GM18502 (cell line): ENCODE measurements at regions not wholly inside any gene's neighbourhood (a gene's known extent, or its start where the extent isn't known, plus 50 kb on each side); places are given as distances from the start of the nearest gene placed in this dataset.

ENCODE experiments used
- ATAC-seq: cut with Tn5 transposase; IDR thresholded peaks from one replicate; pipeline ENCODE4 v1.9.1; 2021; ENCODE audit warnings: mild to moderate bottlenecking; ENCODE audit not compliant: unreplicated experiment, poor library complexity

- ATAC-seq: no peak
Observed at GRCh38 chr2:195606179-195606578, 50.8 kb upstream of the SLC39A10 start.

DNA sequence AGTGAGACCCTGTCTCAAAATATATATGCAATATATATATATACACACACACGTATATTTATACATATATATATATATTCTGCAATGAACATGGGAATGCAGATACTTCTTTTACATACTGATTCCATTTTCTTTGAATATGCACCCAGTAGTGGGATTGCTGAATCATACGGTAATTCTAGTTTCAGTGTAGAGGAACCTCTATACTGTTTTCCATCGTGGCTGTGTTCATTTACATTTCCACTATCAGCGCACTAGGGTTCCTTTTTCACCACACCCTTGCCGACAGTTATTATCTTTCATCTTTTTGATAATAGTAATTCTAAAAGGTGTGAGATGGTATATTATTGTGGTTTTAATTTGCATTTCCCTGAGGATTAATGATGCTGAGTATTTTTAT lies 52.3 kb upstream of the SLC39A10 start:
- ATAC-seq: no peak

DNA sequence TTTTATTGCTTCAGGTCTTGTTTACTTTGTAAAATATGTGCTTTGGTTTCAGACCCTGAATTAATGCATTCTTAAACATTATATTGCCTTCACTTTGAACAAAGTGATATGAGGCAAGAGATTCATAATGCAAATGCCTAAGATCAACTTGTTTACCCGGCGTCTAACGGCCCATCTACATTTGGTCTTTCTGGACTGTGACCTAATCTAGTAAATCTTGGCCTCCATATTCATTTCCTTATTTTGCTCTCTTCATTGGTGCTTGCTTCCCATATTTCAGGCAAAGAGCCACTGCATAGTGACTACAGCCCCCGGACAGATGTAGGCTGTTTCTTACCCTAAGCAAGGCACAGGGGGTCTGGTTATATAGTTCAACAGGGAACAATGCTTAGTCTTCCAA lies 53.0 kb upstream of the SLC39A10 start:
- no peak for ATAC-seq

DNA sequence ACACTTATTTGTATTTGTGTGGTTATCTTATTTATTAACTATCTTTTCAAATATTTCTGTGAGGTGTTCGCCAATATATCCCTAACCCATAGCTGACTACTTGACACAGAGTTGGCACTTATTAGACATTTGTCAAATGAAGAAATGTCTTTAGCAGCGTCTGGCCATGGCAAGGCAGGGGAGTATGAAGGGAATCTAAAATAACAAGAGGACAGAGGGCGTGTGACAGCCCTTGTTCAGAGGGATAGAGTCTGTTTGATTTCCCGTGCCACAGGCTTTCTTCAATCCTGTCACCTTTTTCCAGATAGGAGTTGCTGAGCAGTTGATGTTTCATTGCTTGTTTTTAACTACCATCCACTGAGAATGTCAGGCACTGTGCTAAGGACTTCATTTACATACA lies 53.6 kb upstream of the SLC39A10 start:
- no peak for ATAC-seq

DNA sequence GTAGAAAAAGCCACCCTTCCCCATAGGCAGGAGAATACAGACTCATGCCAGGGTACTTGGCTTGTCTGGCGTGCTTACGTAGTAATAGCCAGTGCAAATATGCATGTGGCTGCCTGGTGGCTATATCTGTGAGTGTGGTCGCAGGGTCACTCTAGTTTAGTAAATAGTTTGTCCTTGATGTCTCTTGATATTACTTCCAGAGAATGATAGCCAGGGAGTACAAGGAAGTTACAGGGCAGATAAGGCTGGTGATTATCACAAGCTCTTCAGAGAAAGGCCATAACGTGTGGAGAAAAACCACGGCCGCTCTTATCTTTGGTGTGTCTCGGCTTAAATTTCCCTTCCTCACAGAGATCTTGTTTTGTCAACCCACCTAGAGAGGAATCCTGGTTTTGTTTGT lies 54.3 kb upstream of the SLC39A10 start:
- ATAC-seq: no peak

- no peak for ATAC-seq
Observed at GRCh38 chr2:195601361-195601760, 55.7 kb upstream of the SLC39A10 start.

GRCh38 chr2:195600778-195601177 lies 56.2 kb upstream of the SLC39A10 start:
- ATAC-seq: no peak

DNA sequence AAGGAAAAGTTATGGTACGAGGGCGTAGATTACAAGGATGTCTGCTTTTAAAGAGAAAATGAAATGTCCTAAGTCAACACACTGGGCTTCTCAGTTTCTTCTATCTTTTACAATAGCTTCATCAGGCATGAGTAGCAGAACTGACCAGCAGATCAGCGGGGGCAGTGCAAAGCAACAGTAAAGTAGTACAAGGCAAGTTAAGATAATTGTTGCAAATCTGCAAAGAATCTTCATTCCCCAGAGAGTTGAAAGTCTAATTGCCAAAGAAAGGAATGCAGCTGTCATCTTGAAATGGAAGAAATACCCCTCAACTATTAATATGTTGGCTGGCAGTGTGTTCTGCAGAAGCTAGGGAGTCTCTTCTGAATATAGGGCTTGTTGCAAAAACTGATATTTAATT lies 60.2 kb upstream of the SLC39A10 start:
- ATAC-seq: no peak

GRCh38 chr2:195595825-195596224 lies 61.2 kb upstream of the SLC39A10 start:
- ATAC-seq: no peak

GRCh38 chr2:195594919-195595694 lies 61.9 kb upstream of the SLC39A10 start:
- ATAC-seq: no peak

DNA sequence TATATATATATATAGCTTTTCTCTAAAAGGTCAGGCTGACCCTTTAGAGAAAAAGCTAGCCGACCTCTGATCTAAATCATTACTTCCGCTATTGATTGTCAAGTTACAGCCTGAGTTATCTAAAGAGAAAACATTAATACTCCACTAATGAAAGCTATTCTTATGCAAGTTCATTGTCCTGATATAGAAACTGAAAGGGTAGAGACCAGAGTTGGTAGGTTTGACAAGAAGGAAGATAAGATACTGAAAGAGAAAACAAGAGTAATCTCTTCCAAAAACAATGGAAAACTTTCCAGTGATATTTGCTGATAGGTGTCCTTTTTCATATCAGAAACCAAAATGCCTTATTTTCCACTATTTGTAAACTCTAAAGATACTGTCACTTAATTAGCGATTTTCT lies 62.8 kb upstream of the SLC39A10 start:
- peak; percentile 53 for ATAC-seq

- ATAC-seq: no peak
Observed at GRCh38 chr2:195592105-195592504, 64.9 kb upstream of the SLC39A10 start.

DNA sequence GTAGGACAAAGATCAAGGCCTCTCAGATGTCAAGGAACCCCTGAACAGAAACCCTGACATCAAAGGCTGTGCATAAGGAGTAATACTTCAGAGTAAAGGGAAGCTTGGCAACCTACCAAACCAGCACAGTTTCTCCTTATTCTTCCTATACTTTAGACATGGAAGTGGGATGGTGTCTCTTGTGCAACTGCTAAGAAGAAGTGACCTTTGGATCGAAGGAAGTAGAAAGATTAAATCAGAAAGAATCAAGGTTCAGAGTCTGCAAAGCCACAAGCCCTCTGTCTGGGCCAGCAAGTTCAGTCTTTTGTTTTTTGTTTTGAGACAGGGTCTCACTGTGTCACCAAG lies 66.2 kb upstream of the SLC39A10 start:
- no peak for ATAC-seq

GRCh38 chr2:195590199-195590860 lies 66.7 kb upstream of the SLC39A10 start:
- no peak for ATAC-seq

- no peak for ATAC-seq
Observed at GRCh38 chr2:195587966-195588365, 69.1 kb upstream of the SLC39A10 start.

DNA sequence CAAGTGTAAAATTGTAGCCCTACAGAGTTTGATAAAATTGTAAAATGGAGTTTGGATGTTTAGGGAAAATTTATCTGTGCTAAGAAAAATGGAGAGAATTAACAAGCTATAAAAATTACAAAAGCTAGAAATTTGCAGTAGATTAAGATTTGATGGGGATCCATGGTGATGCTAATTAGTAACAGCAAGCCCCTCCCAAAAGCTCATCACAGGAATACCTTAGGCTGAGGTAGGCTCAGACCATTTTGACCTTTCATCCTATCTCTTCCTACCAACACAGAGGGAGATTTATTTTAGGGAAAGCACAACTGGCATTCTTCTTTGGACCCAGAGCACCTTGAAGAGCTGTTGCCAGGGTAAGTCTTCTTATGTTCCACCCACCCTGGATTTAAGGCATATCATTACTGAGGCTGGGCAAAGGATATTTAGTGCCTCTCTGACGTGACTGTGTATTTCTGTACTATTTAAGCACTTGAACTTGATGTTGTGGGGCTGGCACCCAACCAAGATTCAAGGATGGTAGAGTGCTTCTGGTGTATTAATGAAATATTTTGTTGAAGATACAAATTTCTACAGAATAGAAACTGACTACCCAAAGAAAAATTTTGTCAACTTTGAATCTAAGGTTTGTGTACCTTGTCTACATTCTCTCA lies 70.8 kb upstream of the SLC39A10 start:
- no peak for ATAC-seq

- ATAC-seq: no peak
Observed at GRCh38 chr2:195582188-195582587, 74.8 kb upstream of the SLC39A10 start.

- peak; percentile 68 for ATAC-seq
Observed at GRCh38 chr2:195579776-195580555, 77.1 kb upstream of the SLC39A10 start.

GRCh38 chr2:195575879-195576401 lies 81.1 kb upstream of the SLC39A10 start:
- ATAC-seq: peak; percentile 68

DNA sequence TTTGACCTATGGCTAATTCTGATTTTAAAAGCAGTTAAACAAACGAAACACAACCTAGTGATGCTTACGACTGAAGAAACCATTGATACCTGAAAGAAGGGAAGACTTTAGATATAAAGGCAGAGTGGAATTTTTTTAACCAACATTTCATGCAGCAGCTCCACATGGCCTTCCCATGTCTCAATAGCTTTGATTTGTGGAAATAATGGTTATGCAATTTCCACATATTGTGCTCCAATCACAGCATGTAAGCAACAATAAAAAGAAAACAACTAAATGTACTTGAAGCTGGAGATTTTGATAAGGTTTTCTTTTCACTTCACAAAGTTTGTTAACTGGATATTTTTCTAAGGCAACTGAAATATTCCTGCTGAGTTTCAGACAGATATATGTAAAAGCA lies 82.0 kb upstream of the SLC39A10 start:
- no peak for ATAC-seq

DNA sequence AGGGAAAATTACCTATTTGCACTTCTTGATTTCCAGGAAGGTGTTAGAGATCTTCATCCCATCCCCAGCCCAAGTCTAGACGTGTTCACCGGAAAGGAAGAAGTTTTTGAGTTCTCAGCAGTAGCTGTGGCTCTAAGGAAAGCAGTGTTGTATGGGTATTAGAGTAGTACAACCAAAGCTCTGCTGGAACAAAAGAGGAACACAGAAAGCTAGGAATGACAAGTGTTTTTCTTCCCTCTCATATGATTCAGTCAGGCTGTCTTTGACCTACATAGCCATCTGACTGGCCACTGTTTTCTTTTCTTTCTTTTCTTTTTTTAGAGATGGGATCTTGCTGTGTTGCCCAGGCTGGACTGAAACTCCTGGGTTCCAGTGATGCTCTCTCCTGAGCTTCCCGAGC lies 82.7 kb upstream of the SLC39A10 start:
- no peak for ATAC-seq
